Skeletal muscle tissue (tissue), 3 donors: ENCODE measurements at regions not wholly inside any gene's neighbourhood (a gene's known extent, or its start where the extent isn't known, plus 50 kb on each side); places are given as distances from the start of the nearest gene placed in this dataset.

Source experiments
- H3K27ac ChIP-seq: one replicate; pipeline ENCODE4 v1.7.0; 2013; ENCODE audit warnings: mild to moderate bottlenecking, low read depth, low read length, inconsistent platforms
- H3K27me3 ChIP-seq, 3 donors: one replicate each; pipeline ENCODE4 v1.7.0; 2013; ENCODE audit warnings: low read length in 3 of 3; ENCODE audit not compliant: control insufficient read depth in 3 of 3, insufficient read depth in 3 of 3
- H3K36me3 ChIP-seq, 3 donors: one replicate each; pipeline ENCODE4 v1.7.0; 2013; ENCODE audit warnings: low read length in 3 of 3; ENCODE audit not compliant: control insufficient read depth in 3 of 3, insufficient read depth in 3 of 3
- H3K4me1 ChIP-seq, 3 donors: one replicate each; pipeline ENCODE4 v1.7.0; 2013; ENCODE audit warnings: low read length in 3 of 3, mild to moderate bottlenecking in 3 of 3; ENCODE audit not compliant: control insufficient read depth in 3 of 3, insufficient read depth in 3 of 3
- H3K4me3 ChIP-seq, 3 donors: one replicate each; pipeline ENCODE4 v1.7.0; 2013; ENCODE audit warnings: low read length in 3 of 3
- H3K9ac ChIP-seq, 3 donors: one replicate each; pipeline ENCODE4 v1.7.0; 2013; ENCODE audit warnings: low read length in 3 of 3, mild to moderate bottlenecking in 3 of 3, moderate library complexity in 2 of 3, low read depth in 1 of 3
- H3K9me3 ChIP-seq, 3 donors: one replicate each; pipeline ENCODE4 v1.7.0; 2013; ENCODE audit warnings: low read length in 3 of 3; ENCODE audit not compliant: control insufficient read depth in 3 of 3
- donor health status: Osteomylitis.

- Histone ChIP-seq H3K9ac (no peak overlapping the region), H3K4me1 (no peaks in the 10 kb centered on the region), H3K4me3 (no peak overlapping the region), H3K27ac (no peak overlapping the region), H3K9me3 (no peaks in the 10 kb centered on the region), H3K27me3 (no peaks in the 10 kb centered on the region), H3K36me3 (no peaks in the 10 kb centered on the region)
These were observed 278.7 kb downstream of the IPMK start for GRCh38 chr10:57988964-57989363.

- Histone ChIP-seq H3K4me1 (no peaks in the 10 kb centered on the region), H3K27me3 (no peaks in the 10 kb centered on the region), H3K4me3 (no peak overlapping the region), H3K9ac (no peak overlapping the region), H3K27ac (no peak overlapping the region), H3K36me3 (no peaks in the 10 kb centered on the region), H3K9me3 (no peaks in the 10 kb centered on the region)
These were observed 280.5 kb downstream of the IPMK start for GRCh38 chr10:57987055-57987721.

- no peak overlapping the region for H3K27ac ChIP-seq
- H3K4me3 ChIP-seq, result no peak overlapping the region
- H3K9ac ChIP-seq, result no peak overlapping the region
- no peaks in the 10 kb centered on the region for H3K27me3 ChIP-seq
- no peaks in the 10 kb centered on the region for H3K4me1 ChIP-seq
- no peaks in the 10 kb centered on the region for H3K36me3 ChIP-seq
- no peaks in the 10 kb centered on the region for H3K9me3 ChIP-seq
These were observed 281.3 kb downstream of the IPMK start for GRCh38 chr10:57986422-57986821.

GRCh38 chr10:57983281-57983791 is 284.4 kb downstream of the IPMK start:
- H3K4me1 ChIP-seq, result no peaks in the 10 kb centered on the region
- H3K36me3 ChIP-seq, result no peaks in the 10 kb centered on the region
- no peak overlapping the region for H3K9ac ChIP-seq
- no peak overlapping the region for H3K4me3 ChIP-seq
- no peaks in the 10 kb centered on the region for H3K27me3 ChIP-seq
- no peaks in the 10 kb centered on the region for H3K9me3 ChIP-seq
- H3K27ac ChIP-seq, result no peak overlapping the region

- H3K27me3 ChIP-seq, result no peaks in the 10 kb centered on the region
- H3K4me1 ChIP-seq, result no peaks in the 10 kb centered on the region
- H3K27ac ChIP-seq, result no peak overlapping the region
- no peaks in the 10 kb centered on the region for H3K9me3 ChIP-seq
- no peaks in the 10 kb centered on the region for H3K36me3 ChIP-seq
- no peak overlapping the region for H3K4me3 ChIP-seq
- no peak overlapping the region for H3K9ac ChIP-seq
These were observed 285.6 kb downstream of the IPMK start for GRCh38 chr10:57982091-57982490.

GRCh38 chr10:57979956-57980355 is 287.7 kb downstream of the IPMK start:
- no peak overlapping the region for H3K9ac ChIP-seq
- H3K27me3 ChIP-seq, result no peaks in the 10 kb centered on the region
- no peak overlapping the region for H3K4me3 ChIP-seq
- H3K36me3 ChIP-seq, result no peaks in the 10 kb centered on the region
- no peak overlapping the region for H3K27ac ChIP-seq
- no peaks in the 10 kb centered on the region for H3K4me1 ChIP-seq
- no peaks in the 10 kb centered on the region for H3K9me3 ChIP-seq

GRCh38 chr10:57979491-57979890 is 288.2 kb downstream of the IPMK start:
- Histone ChIP-seq H3K9ac (no peak overlapping the region), H3K27me3 (no peaks in the 10 kb centered on the region), H3K27ac (no peak overlapping the region), H3K36me3 (no peaks in the 10 kb centered on the region), H3K4me3 (no peak overlapping the region), H3K9me3 (no peaks in the 10 kb centered on the region), H3K4me1 (no peaks in the 10 kb centered on the region)

GRCh38 chr10:57977262-57977661 is 290.4 kb downstream of the IPMK start:
- no peak overlapping the region for H3K27ac ChIP-seq
- no peaks in the 10 kb centered on the region for H3K36me3 ChIP-seq
- H3K9ac ChIP-seq, result no peak overlapping the region
- no peak overlapping the region for H3K4me3 ChIP-seq
- H3K27me3 ChIP-seq, result no peaks in the 10 kb centered on the region
- no peaks in the 10 kb centered on the region for H3K4me1 ChIP-seq
- no peaks in the 10 kb centered on the region for H3K9me3 ChIP-seq

- Histone ChIP-seq H3K27me3 (no peaks in the 10 kb centered on the region), H3K27ac (no peak overlapping the region), H3K36me3 (no peaks in the 10 kb centered on the region), H3K4me3 (no peak overlapping the region), H3K9me3 (no peaks in the 10 kb centered on the region), H3K4me1 (no peaks in the 10 kb centered on the region), H3K9ac (no peak overlapping the region)
These were observed 294.2 kb downstream of the IPMK start for GRCh38 chr10:57973451-57973850.

GRCh38 chr10:57972783-57973182 is 294.9 kb downstream of the IPMK start:
- no peak overlapping the region for H3K27ac ChIP-seq
- no peaks in the 10 kb centered on the region for H3K9me3 ChIP-seq
- H3K4me3 ChIP-seq, result no peak overlapping the region
- H3K4me1 ChIP-seq, result no peaks in the 10 kb centered on the region
- H3K27me3 ChIP-seq, result no peaks in the 10 kb centered on the region
- H3K36me3 ChIP-seq, result no peaks in the 10 kb centered on the region
- no peak overlapping the region for H3K9ac ChIP-seq
